NCI-H2227 (cell line): ENCODE measurements at regions not wholly inside any gene's neighbourhood (a gene's known extent, or its start where the extent isn't known, plus 50 kb on each side); places are given as distances from the start of the nearest gene placed in this dataset.
"Not testable (repeated sequence)": the region's sequence is repeated elsewhere in the genome, so short reads cannot be mapped to it uniquely, and the experiment has no call there.

Source experiments
- DNase-seq: peaks from one replicate; lab custom pipeline; 2025; ENCODE audit not compliant: unreplicated experiment; lab: John Stamatoyannopoulos, UW

GRCh38 chr18:60889442-60889841 is 443.8 kb upstream of the CDH20 start:
- no peak for DNase-seq

- DNase-seq = no peak
Observed at GRCh38 chr18:60891936-60892335, 441.3 kb upstream of the CDH20 start.

GRCh38 chr18:60892441-60892840 is 440.8 kb upstream of the CDH20 start:
- DNase-seq = no peak

- no peak for DNase-seq
Observed at GRCh38 chr18:60892855-60893254, 440.4 kb upstream of the CDH20 start.

- DNase-seq = no peak
Observed at GRCh38 chr18:60893355-60894097, 439.7 kb upstream of the CDH20 start.

- no peak for DNase-seq
Observed at GRCh38 chr18:60894254-60894945, 438.8 kb upstream of the CDH20 start.

- no peak for DNase-seq
Observed at GRCh38 chr18:60895181-60895580, 438.0 kb upstream of the CDH20 start.

GRCh38 chr18:60898111-60898510 is 435.1 kb upstream of the CDH20 start:
- no peak for DNase-seq

- DNase-seq = no peak
Observed at GRCh38 chr18:60905699-60906098, 427.5 kb upstream of the CDH20 start.

- DNase-seq = no peak
Observed at GRCh38 chr18:60910534-60910933, 422.7 kb upstream of the CDH20 start.

- DNase-seq = no peak
Observed at GRCh38 chr18:60911504-60911903, 421.7 kb upstream of the CDH20 start.

GRCh38 chr18:60915160-60915559 is 418.1 kb upstream of the CDH20 start:
- no peak for DNase-seq

- DNase-seq = not testable (repeated sequence)
Observed at GRCh38 chr18:60918862-60919261, 414.4 kb upstream of the CDH20 start.

GRCh38 chr18:60925892-60926291 is 407.3 kb upstream of the CDH20 start:
- no peak for DNase-seq

- no peak for DNase-seq
Observed at GRCh38 chr18:60929966-60930365, 403.3 kb upstream of the CDH20 start.

GRCh38 chr18:60935041-60935910 is 398.0 kb upstream of the CDH20 start:
- no peak for DNase-seq

GRCh38 chr18:60936101-60936500 is 397.1 kb upstream of the CDH20 start:
- no peak for DNase-seq

- DNase-seq = no peak
Observed at GRCh38 chr18:60943297-60943696, 389.9 kb upstream of the CDH20 start.

GRCh38 chr18:60950634-60951033 is 382.6 kb upstream of the CDH20 start:
- no peak for DNase-seq

GRCh38 chr18:60951091-60951490 is 382.1 kb upstream of the CDH20 start:
- DNase-seq = no peak

- DNase-seq = peak; percentile 54
Observed at GRCh38 chr18:60962625-60963024, 370.6 kb upstream of the CDH20 start.

GRCh38 chr18:60965856-60966255 is 367.4 kb upstream of the CDH20 start:
- DNase-seq = no peak
